H9 (cell line): ENCODE measurements at regions not wholly inside any gene's neighbourhood (a gene's known extent, or its start where the extent isn't known, plus 50 kb on each side); places are given as distances from the start of the nearest gene placed in this dataset.

Experiments
- DNase-seq: peaks from one replicate; pipeline ENCODE4 v3.0.0-alpha.2; 2017
- H2AFZ ChIP-seq: one replicate; pipeline ENCODE4 v1.6.1; 2013; ENCODE audit warnings: mild to moderate bottlenecking, low read length, control low read depth, moderate library complexity
- H2AK5ac ChIP-seq: 2 replicates; pipeline ENCODE4 v1.6.1; 2013; ENCODE audit warnings: low read length, control low read depth, mixed read lengths; ENCODE audit not compliant: insufficient read length
- H2BK120ac ChIP-seq: one replicate; pipeline ENCODE4 v1.6.1; 2013; ENCODE audit warnings: low read depth, mild to moderate bottlenecking, low read length, control low read depth, inconsistent platforms; ENCODE audit not compliant: poor library complexity, severe bottlenecking
- H2BK12ac ChIP-seq: 2 replicates; pipeline ENCODE4 v1.6.1; 2013; ENCODE audit warnings: low read length, control low read depth, mixed read lengths, low read depth; ENCODE audit not compliant: insufficient read length
- H2BK15ac ChIP-seq: 2 replicates; pipeline ENCODE4 v1.6.1; 2013; ENCODE audit warnings: low read depth, low read length, control low read depth
- H2BK20ac ChIP-seq: one replicate; pipeline ENCODE4 v1.6.1; 2013; ENCODE audit warnings: low read depth, mild to moderate bottlenecking, low read length, control low read depth, inconsistent platforms; ENCODE audit not compliant: poor library complexity, severe bottlenecking
- H2BK5ac ChIP-seq: 2 replicates; pipeline ENCODE4 v1.6.1; 2013; ENCODE audit warnings: low read length, control low read depth, mixed read lengths; ENCODE audit not compliant: insufficient read length
- H3K14ac ChIP-seq: 2 replicates; pipeline ENCODE4 v1.6.1; 2013; ENCODE audit warnings: low read length, control low read depth; ENCODE audit not compliant: insufficient read depth
- H3K18ac ChIP-seq: 2 replicates; pipeline ENCODE4 v1.6.1; 2013; ENCODE audit warnings: low read depth, mild to moderate bottlenecking, mixed read lengths, low read length, control low read depth; ENCODE audit not compliant: insufficient read length
- H3K23ac ChIP-seq: 2 replicates; pipeline ENCODE4 v1.6.1; 2013; ENCODE audit warnings: low read length, control low read depth, mixed read lengths, low read depth; ENCODE audit not compliant: insufficient read length
- H3K23me2 ChIP-seq: 2 replicates; pipeline ENCODE4 v1.6.1; 2013; ENCODE audit warnings: low read depth, mild to moderate bottlenecking, mixed read lengths, low read length, control low read depth; ENCODE audit not compliant: insufficient read length, poor library complexity, severe bottlenecking
- H3K27ac ChIP-seq: 2 replicates; pipeline ENCODE4 v1.5.1; 2013; ENCODE audit warnings: low read length, control low read depth, mixed read lengths, low read depth; ENCODE audit not compliant: insufficient read length
- H3K27me3 ChIP-seq: 2 replicates; pipeline ENCODE4 v1.6.1; 2013; ENCODE audit warnings: low read length, control low read depth, inconsistent platforms; ENCODE audit not compliant: insufficient read depth
- H3K4ac ChIP-seq: 2 replicates; pipeline ENCODE4 v1.6.1; 2013; ENCODE audit warnings: low read depth, mild to moderate bottlenecking, control low read depth, inconsistent platforms, low read length, moderate library complexity
- H3K4me1 ChIP-seq: 2 replicates; pipeline ENCODE4 v1.6.1; 2013; ENCODE audit warnings: low read length, control low read depth, inconsistent platforms; ENCODE audit not compliant: insufficient read depth
- H3K4me2 ChIP-seq: 2 replicates; pipeline ENCODE4 v1.6.1; 2013; ENCODE audit warnings: low read length, control low read depth, mixed read lengths; ENCODE audit not compliant: insufficient read length, insufficient read depth
- H3K56ac ChIP-seq: 2 replicates; pipeline ENCODE4 v1.6.1; 2013; ENCODE audit warnings: low read depth, mild to moderate bottlenecking, mixed read lengths, low read length, control low read depth; ENCODE audit not compliant: insufficient read length
- H3K79me1 ChIP-seq: 2 replicates; pipeline ENCODE4 v1.6.1; 2013; ENCODE audit warnings: low read depth, mild to moderate bottlenecking, moderate library complexity, low read length, control low read depth, inconsistent platforms; ENCODE audit not compliant: insufficient read depth, poor library complexity, severe bottlenecking
- H3K79me2 ChIP-seq: 2 replicates; pipeline ENCODE4 v1.6.1; 2013; ENCODE audit warnings: low read length, control low read depth, inconsistent platforms; ENCODE audit not compliant: insufficient read depth
- H3K9ac ChIP-seq: 2 replicates; pipeline ENCODE4 v1.6.1; 2013; ENCODE audit warnings: low read length, control low read depth, mixed read lengths; ENCODE audit not compliant: insufficient read length; ENCODE audit errors: extremely low read depth
- H3K9me3 ChIP-seq: one replicate; pipeline ENCODE4 v1.6.1; 2013; ENCODE audit warnings: low read depth, low read length, inconsistent platforms; ENCODE audit not compliant: control insufficient read depth
- H3T11ph ChIP-seq: one replicate; pipeline ENCODE4 v1.6.1; 2013; ENCODE audit warnings: mild to moderate bottlenecking, low read length, control low read depth, inconsistent platforms
- H4K20me1 ChIP-seq: one replicate; pipeline ENCODE4 v1.6.1; 2013; ENCODE audit not compliant: control insufficient read depth, insufficient read length, insufficient read depth
- H4K5ac ChIP-seq: 2 replicates; pipeline ENCODE4 v1.6.1; 2013; ENCODE audit warnings: low read depth, mild to moderate bottlenecking, mixed read lengths, low read length, control low read depth; ENCODE audit not compliant: insufficient read length
- H4K8ac ChIP-seq: replicated peaks from 2 replicates; pipeline ENCODE4 v1.6.1; 2013; ENCODE audit warnings: low read length, control low read depth, mixed read lengths, low read depth; ENCODE audit not compliant: insufficient read length
- H4K91ac ChIP-seq: 2 replicates; pipeline ENCODE4 v1.6.1; 2013; ENCODE audit warnings: low read depth, mild to moderate bottlenecking, moderate library complexity, mixed read lengths, low read length, control low read depth; ENCODE audit not compliant: insufficient read length
- H3K27ac Mint-ChIP-seq, 3 experiments: 2 replicates in 2 of 3; 3 replicates in 1 of 3; pipeline ENCODE4 v1.8.0; 2020 to 2021; ENCODE audit warnings: mixed read lengths in 3 of 3, mild to moderate bottlenecking in 1 of 3, moderate library complexity in 1 of 3
- H3K27me3 Mint-ChIP-seq: 2 replicates; pipeline ENCODE4 v1.8.0; 2021; ENCODE audit warnings: low read depth, mild to moderate bottlenecking, moderate library complexity, mixed read lengths
- H3K36me3 Mint-ChIP-seq, 3 experiments: 2 replicates in 2 of 3; 3 replicates in 1 of 3; pipeline ENCODE4 v1.8.0; 2020 to 2021; ENCODE audit warnings: low read depth in 3 of 3, mixed read lengths in 3 of 3; ENCODE audit not compliant: insufficient read depth in 1 of 3
- H3K4me1 Mint-ChIP-seq, 2 experiments: 2 replicates each; pipeline ENCODE4 v1.8.0; 2020; ENCODE audit warnings: mixed read lengths in 2 of 2
- H3K4me3 Mint-ChIP-seq, 2 experiments: 2 replicates in 1 of 2; 3 replicates in 1 of 2; pipeline ENCODE4 v1.8.0; 2020 to 2021; ENCODE audit warnings: mild to moderate bottlenecking in 2 of 2, mixed read lengths in 2 of 2, moderate library complexity in 1 of 2
- H3K9me3 Mint-ChIP-seq, 2 experiments: 2 replicates in 1 of 2; 3 replicates in 1 of 2; pipeline ENCODE4 v1.8.0; 2020; ENCODE audit warnings: mild to moderate bottlenecking in 2 of 2, mixed read lengths in 2 of 2, moderate library complexity in 1 of 2
- WGBS: extraction: QIAGEN DNeasy Blood & Tissue Kit; methylation state at CpG from one replicate; pipeline ENCODE4 v1.1.7; 2013; ENCODE audit warnings: missing lambda C conversion rate, low lambda C conversion rate, mixed read lengths; ENCODE audit not compliant: insufficient read length; ENCODE audit errors: extremely low coverage; 5-methylcytosine and 5-hydroxymethylcytosine counted together
- TF ChIP-seq, protein P1 (sequence below): fragments of 200-600 bp; sonication (generic); conservative IDR thresholded peaks from 3 replicates; pipeline ENCODE4 v1.8.0; 2021; ENCODE audit warnings: antibody characterized with exemption, mild to moderate bottlenecking

DNA sequence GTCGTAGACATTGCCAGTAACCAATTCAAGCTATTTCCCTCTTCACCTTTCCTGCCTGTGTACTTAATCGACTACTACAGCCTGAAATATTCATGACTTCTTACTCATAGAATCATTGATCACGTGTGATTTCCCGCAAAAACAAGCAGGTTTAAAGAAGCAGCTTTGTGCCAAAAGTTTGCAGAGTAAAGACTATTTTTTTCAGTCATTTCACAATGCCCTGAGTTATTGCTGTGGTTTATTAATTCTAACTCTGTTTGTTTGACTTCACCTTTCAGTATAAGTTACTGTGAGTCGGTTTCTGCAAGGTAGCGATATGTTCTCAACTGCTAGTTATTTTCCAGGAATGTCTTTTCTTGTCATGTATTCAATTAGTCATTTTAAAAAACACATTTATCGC lies 995.3 kb downstream of the SORCS1 start:
- Histone ChIP-seq H4K20me1 (no peaks in the 10 kb centered on the region), H3K27me3 (no peaks in the 10 kb centered on the region), H4K8ac (no peak overlapping the region), H3K4me2 (no peak overlapping the region), H3K79me1 (no peaks in the 10 kb centered on the region), H3K9me3 (no peaks in the 10 kb centered on the region), H4K91ac (no peak overlapping the region), H4K5ac (no peak overlapping the region), H3K56ac (no peak overlapping the region), H3K4ac (no peak overlapping the region), H2BK15ac (no peak overlapping the region), H3K23me2 (no peaks in the 10 kb centered on the region), H3K79me2 (no peaks in the 10 kb centered on the region), H3K27ac (no peak overlapping the region), H3T11ph (no peak overlapping the region), H2AFZ (no peak overlapping the region), H2BK120ac (no peak overlapping the region), H3K4me1 (no peaks in the 10 kb centered on the region), H3K23ac (no peak overlapping the region), H3K9ac (no peak overlapping the region), H3K18ac (no peak overlapping the region), H2AK5ac (no peak overlapping the region), H2BK5ac (no peak overlapping the region), H2BK12ac (no peak overlapping the region), H3K14ac (no peak overlapping the region), H2BK20ac (no peak overlapping the region)
- DNase-seq = no peak
- Mint-ChIP-seq H3K27ac (no peak overlapping the region), H3K36me3 (no peaks in the 10 kb centered on the region), H3K9me3 (no peaks in the 10 kb centered on the region), H3K27me3 (no peaks in the 10 kb centered on the region), H3K4me1 (no peaks in the 10 kb centered on the region), H3K4me3 (no peak overlapping the region)
- TF ChIP-seq, protein P1, sequence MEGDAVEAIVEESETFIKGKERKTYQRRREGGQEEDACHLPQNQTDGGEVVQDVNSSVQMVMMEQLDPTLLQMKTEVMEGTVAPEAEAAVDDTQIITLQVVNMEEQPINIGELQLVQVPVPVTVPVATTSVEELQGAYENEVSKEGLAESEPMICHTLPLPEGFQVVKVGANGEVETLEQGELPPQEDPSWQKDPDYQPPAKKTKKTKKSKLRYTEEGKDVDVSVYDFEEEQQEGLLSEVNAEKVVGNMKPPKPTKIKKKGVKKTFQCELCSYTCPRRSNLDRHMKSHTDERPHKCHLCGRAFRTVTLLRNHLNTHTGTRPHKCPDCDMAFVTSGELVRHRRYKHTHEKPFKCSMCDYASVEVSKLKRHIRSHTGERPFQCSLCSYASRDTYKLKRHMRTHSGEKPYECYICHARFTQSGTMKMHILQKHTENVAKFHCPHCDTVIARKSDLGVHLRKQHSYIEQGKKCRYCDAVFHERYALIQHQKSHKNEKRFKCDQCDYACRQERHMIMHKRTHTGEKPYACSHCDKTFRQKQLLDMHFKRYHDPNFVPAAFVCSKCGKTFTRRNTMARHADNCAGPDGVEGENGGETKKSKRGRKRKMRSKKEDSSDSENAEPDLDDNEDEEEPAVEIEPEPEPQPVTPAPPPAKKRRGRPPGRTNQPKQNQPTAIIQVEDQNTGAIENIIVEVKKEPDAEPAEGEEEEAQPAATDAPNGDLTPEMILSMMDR = no peak
- WGBS = no CpG with 5 or more reads among the region's 7 CpGs
